ENCODE measurements at regions not wholly inside any gene's neighbourhood (a gene's known extent, or its start where the extent isn't known, plus 50 kb on each side); places are given as distances from the start of the nearest gene placed in this dataset.

DNA sequence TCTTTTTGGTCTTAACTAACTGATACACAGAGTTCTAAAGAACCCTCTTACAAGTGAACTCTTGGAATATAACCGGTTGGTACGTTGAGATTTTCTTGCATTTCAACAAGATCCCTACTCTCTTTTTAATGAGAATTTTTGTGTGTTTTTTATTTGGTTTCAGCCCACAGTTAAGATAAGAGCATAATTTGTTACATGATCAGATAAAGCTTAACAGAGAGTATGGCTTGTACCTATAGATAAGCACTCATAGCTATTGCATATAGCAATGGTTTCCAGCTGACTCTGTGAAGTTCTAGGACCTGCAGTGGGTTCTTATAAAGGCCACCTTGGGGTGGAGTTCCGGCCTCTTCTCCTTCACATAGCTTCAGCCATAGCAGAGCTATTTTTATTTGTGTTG is 143.3 kb downstream of the SNX10 start:
- TF ChIP-seq, protein P1, sequence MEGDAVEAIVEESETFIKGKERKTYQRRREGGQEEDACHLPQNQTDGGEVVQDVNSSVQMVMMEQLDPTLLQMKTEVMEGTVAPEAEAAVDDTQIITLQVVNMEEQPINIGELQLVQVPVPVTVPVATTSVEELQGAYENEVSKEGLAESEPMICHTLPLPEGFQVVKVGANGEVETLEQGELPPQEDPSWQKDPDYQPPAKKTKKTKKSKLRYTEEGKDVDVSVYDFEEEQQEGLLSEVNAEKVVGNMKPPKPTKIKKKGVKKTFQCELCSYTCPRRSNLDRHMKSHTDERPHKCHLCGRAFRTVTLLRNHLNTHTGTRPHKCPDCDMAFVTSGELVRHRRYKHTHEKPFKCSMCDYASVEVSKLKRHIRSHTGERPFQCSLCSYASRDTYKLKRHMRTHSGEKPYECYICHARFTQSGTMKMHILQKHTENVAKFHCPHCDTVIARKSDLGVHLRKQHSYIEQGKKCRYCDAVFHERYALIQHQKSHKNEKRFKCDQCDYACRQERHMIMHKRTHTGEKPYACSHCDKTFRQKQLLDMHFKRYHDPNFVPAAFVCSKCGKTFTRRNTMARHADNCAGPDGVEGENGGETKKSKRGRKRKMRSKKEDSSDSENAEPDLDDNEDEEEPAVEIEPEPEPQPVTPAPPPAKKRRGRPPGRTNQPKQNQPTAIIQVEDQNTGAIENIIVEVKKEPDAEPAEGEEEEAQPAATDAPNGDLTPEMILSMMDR (IDR thresholded peaks at IDR 0.05), result no peak
- TF ChIP-seq POLR2A (IDR thresholded peaks at IDR 0.05), result no peak
